CD14-positive monocyte (primary cell): ENCODE measurements at regions not wholly inside any gene's neighbourhood (a gene's known extent, or its start where the extent isn't known, plus 50 kb on each side); places are given as distances from the start of the nearest gene placed in this dataset.

ENCODE experiments used
- DNase-seq, 3 donors: peaks; one replicate each; pipeline ENCODE4 v3.0.0-alpha.2; 2011 to 2022
- H2AFZ ChIP-seq: 2 replicates; pipeline ENCODE4 v1.6.0; 2012; ENCODE audit warnings: mild to moderate bottlenecking, low read depth, low read length, inconsistent platforms; ENCODE audit not compliant: insufficient read depth, poor library complexity, severe bottlenecking
- H3K27ac ChIP-seq, 2 donors: 1 replicate in 1 of 2; 2 replicates in 1 of 2; pipeline ENCODE4 v1.5.1; 2012 to 2013; ENCODE audit warnings: low read length in 2 of 2, control low read depth in 1 of 2, inconsistent platforms in 1 of 2, low read depth in 1 of 2, mild to moderate bottlenecking in 1 of 2
- H3K27me3 ChIP-seq, 2 donors: one replicate each; pipeline versions ENCODE4 v1.6.0 to v1.6.1; 2011 to 2013; ENCODE audit warnings: low read length in 2 of 2; ENCODE audit not compliant: control insufficient read depth in 2 of 2, insufficient read depth in 2 of 2
- H3K36me3 ChIP-seq, 2 donors: replicated peaks in 1 of 2; 1 replicate in 1 of 2; 2 replicates in 1 of 2; pipeline versions ENCODE4 v1.5.1 to v1.6.1; 2012 to 2013; ENCODE audit warnings: low read length in 2 of 2, control low read depth in 1 of 2, inconsistent platforms in 1 of 2, mild to moderate bottlenecking in 1 of 2; ENCODE audit not compliant: insufficient read depth in 2 of 2, control insufficient read depth in 1 of 2
- H3K4me1 ChIP-seq, 2 donors: 1 replicate in 1 of 2; 2 replicates in 1 of 2; pipeline versions ENCODE4 v1.5.1 to v1.6.1; 2012 to 2013; ENCODE audit warnings: low read length in 2 of 2, control low read depth in 1 of 2, inconsistent platforms in 1 of 2, mild to moderate bottlenecking in 1 of 2, moderate library complexity in 1 of 2; ENCODE audit not compliant: insufficient read depth in 2 of 2, control insufficient read depth in 1 of 2
- H3K4me2 ChIP-seq: replicated peaks from 2 replicates; pipeline ENCODE3; 2012; ENCODE audit warnings: low read length, moderate library complexity, mild to moderate bottlenecking; ENCODE audit not compliant: poor library complexity, severe bottlenecking; ENCODE audit errors: extremely low read depth
- H3K4me3 ChIP-seq, 3 experiments: fragments of 200-600 bp in 1 of 3; sonication (generic) in 1 of 3; replicated peaks in 1 of 3; 1 replicate in 2 of 3; 2 replicates in 1 of 3; pipeline ENCODE4 v1.5.1; 2011 to 2013; ENCODE audit warnings: low read length in 3 of 3, mild to moderate bottlenecking in 3 of 3, control low read depth in 2 of 3, low read depth in 2 of 3, inconsistent platforms in 1 of 3, moderate library complexity in 1 of 3
- H3K79me2 ChIP-seq: 2 replicates; pipeline ENCODE4 v1.6.0; 2012; ENCODE audit warnings: mild to moderate bottlenecking, control low read depth, inconsistent platforms, low read length, moderate library complexity; ENCODE audit not compliant: insufficient read depth
- H3K9ac ChIP-seq: 2 replicates; pipeline ENCODE4 v1.6.0; 2017; ENCODE audit warnings: low read length, mild to moderate bottlenecking; ENCODE audit not compliant: insufficient read depth, poor library complexity, severe bottlenecking
- H3K9me3 ChIP-seq, 2 donors: replicated peaks in 1 of 2; 1 replicate in 1 of 2; 2 replicates in 1 of 2; pipeline versions ENCODE4 v1.5.1 to v1.6.1; 2012 to 2013; ENCODE audit warnings: low read length in 2 of 2, control low read depth in 1 of 2; ENCODE audit not compliant: control insufficient read depth in 1 of 2, insufficient read depth in 1 of 2
- H4K20me1 ChIP-seq: 2 replicates; pipeline ENCODE4 v1.6.0; 2012; ENCODE audit warnings: mild to moderate bottlenecking, low read length, control low read depth, moderate library complexity; ENCODE audit not compliant: insufficient read depth
- H3K27ac Mint-ChIP-seq, 7 donors: one replicate each; pipeline ENCODE4 v1.8.0; 2020; ENCODE audit warnings: mild to moderate bottlenecking in 7 of 7, mixed read lengths in 7 of 7, moderate library complexity in 6 of 7, inconsistent platforms in 2 of 7
- H3K27me3 Mint-ChIP-seq, 3 donors: one replicate each; pipeline ENCODE4 v1.8.0; 2021 to 2022; ENCODE audit warnings: low read depth in 3 of 3, mild to moderate bottlenecking in 3 of 3, mixed read lengths in 3 of 3, moderate library complexity in 3 of 3, inconsistent platforms in 1 of 3
- H3K36me3 Mint-ChIP-seq, 2 donors: one replicate each; pipeline ENCODE4 v1.8.0; 2020; ENCODE audit warnings: mixed read lengths in 2 of 2, inconsistent platforms in 1 of 2, mild to moderate bottlenecking in 1 of 2
- H3K4me1 Mint-ChIP-seq: one replicate; pipeline ENCODE4 v1.8.0; 2020; ENCODE audit warnings: mild to moderate bottlenecking, mixed read lengths
- H3K4me3 Mint-ChIP-seq, 2 donors: one replicate each; pipeline ENCODE4 v1.8.0; 2020; ENCODE audit warnings: mild to moderate bottlenecking in 2 of 2, mixed read lengths in 2 of 2, moderate library complexity in 1 of 2
- H3K9me3 Mint-ChIP-seq, 7 donors: one replicate each; pipeline ENCODE4 v1.8.0; 2020 to 2022; ENCODE audit warnings: mixed read lengths in 7 of 7, mild to moderate bottlenecking in 6 of 7, moderate library complexity in 6 of 7, inconsistent platforms in 2 of 7
- CTCF ChIP-seq: fragments of 200-600 bp; IDR thresholded peaks from one replicate; pipeline ENCODE4 v1.8.0; 2022; ENCODE audit warnings: antibody characterized with exemption, mild to moderate bottlenecking
- WGBS: methylation state at CpG from one replicate; pipeline ENCODE4 v1.1.5; 2013; ENCODE audit warnings: missing lambda C conversion rate; ENCODE audit not compliant: insufficient coverage; 5-methylcytosine and 5-hydroxymethylcytosine counted together
- intact Hi-C, 2 donors: fragments of 100-400 bp; cut with micrococcal nuclease; formaldehyde crosslinking; loops; one replicate each; pipeline versions ENCODE4 v1.15.0 to v1.15.1; 2023

GRCh38 chr14:56026506-56026905 is 91.7 kb upstream of the PELI2 start:
- TF ChIP-seq CTCF = no peak
- no peaks in the 10 kb centered on the region for H3K9me3 ChIP-seq
- no peaks in the 10 kb centered on the region for H4K20me1 ChIP-seq
- H3K27ac ChIP-seq = no peak overlapping the region
- H3K27ac Mint-ChIP-seq = no peak overlapping the region
- H3K4me3 Mint-ChIP-seq = no peak overlapping the region
- no peaks in the 10 kb centered on the region for H3K27me3 Mint-ChIP-seq
- H3K4me1 Mint-ChIP-seq = no peaks in the 10 kb centered on the region
- H3K36me3 Mint-ChIP-seq = no peaks in the 10 kb centered on the region
- H3K27me3 ChIP-seq = no peaks in the 10 kb centered on the region
- H3K4me3 ChIP-seq = no peak overlapping the region
- no CpG with 5 or more reads among the region's 1 CpG for WGBS
- no peak overlapping the region for H2AFZ ChIP-seq
- peaks cover 0 to 8% (median 0%) of the 10 kb centered on the region in 7 donors for H3K9me3 Mint-ChIP-seq
- no peak for DNase-seq
- H3K9ac ChIP-seq = no peak overlapping the region
- H3K4me2 ChIP-seq = no peak overlapping the region
- no peaks in the 10 kb centered on the region for H3K36me3 ChIP-seq
- no peaks in the 10 kb centered on the region for H3K79me2 ChIP-seq
- intact Hi-C loops = no loop called here
- no peaks in the 10 kb centered on the region for H3K4me1 ChIP-seq

GRCh38 chr14:56027421-56027820 is 90.8 kb upstream of the PELI2 start:
- no peaks in the 10 kb centered on the region for H3K4me1 Mint-ChIP-seq
- Histone ChIP-seq H3K27me3 (no peaks in the 10 kb centered on the region), H2AFZ (no peak overlapping the region), H3K4me3 (no peak overlapping the region), H3K9ac (no peak overlapping the region), H4K20me1 (no peaks in the 10 kb centered on the region), H3K27ac (no peak overlapping the region), H3K9me3 (no peaks in the 10 kb centered on the region), H3K79me2 (no peaks in the 10 kb centered on the region), H3K4me2 (no peak overlapping the region), H3K4me1 (no peaks in the 10 kb centered on the region), H3K36me3 (no peaks in the 10 kb centered on the region)
- no peak for DNase-seq
- peak overlapping the region in 1 of 7 donors; percentile 2 for H3K27ac Mint-ChIP-seq
- TF ChIP-seq CTCF = no peak
- peaks cover 0 to 8% (median 0%) of the 10 kb centered on the region in 7 donors for H3K9me3 Mint-ChIP-seq
- H3K4me3 Mint-ChIP-seq = no peak overlapping the region
- no peaks in the 10 kb centered on the region for H3K36me3 Mint-ChIP-seq
- peaks cover 0 to 4% (median 0%) of the 10 kb centered on the region in 3 donors for H3K27me3 Mint-ChIP-seq
- intact Hi-C loops = no loop called here
- WGBS = no CpG with 5 or more reads among the region's 1 CpG
